MM.1S (cell line): ENCODE measurements at regions not wholly inside any gene's neighbourhood (a gene's known extent, or its start where the extent isn't known, plus 50 kb on each side); places are given as distances from the start of the nearest gene placed in this dataset.

Experiments used
- DNase-seq: peaks from one replicate; pipeline ENCODE4 v3.0.0-alpha.2; 2015
- H2AFZ ChIP-seq: fragments of 300-600 bp; sonication (generic); 2 replicates; pipeline ENCODE4 v1.6.0; 2016; ENCODE audit warnings: antibody characterized with exemption, low read length
- H3F3A ChIP-seq: fragments of 300-600 bp; sonication (generic); 2 replicates; pipeline ENCODE4 v1.6.1; 2016; ENCODE audit warnings: mild to moderate bottlenecking, antibody characterized with exemption, low read length, moderate library complexity, mixed read lengths; ENCODE audit not compliant: insufficient read depth
- H3K27ac ChIP-seq: fragments of 300-600 bp; sonication (generic); 2 replicates; pipeline ENCODE4 v1.5.1; 2016; ENCODE audit warnings: mild to moderate bottlenecking, low read length
- H3K27me3 ChIP-seq: fragments of 300-600 bp; sonication (generic); replicated peaks from 2 replicates; pipeline ENCODE4 v1.6.0; 2016; ENCODE audit warnings: low read length; ENCODE audit not compliant: insufficient read depth
- H3K36me3 ChIP-seq: fragments of 300-600 bp; sonication (generic); replicated peaks from 2 replicates; pipeline ENCODE4 v1.6.1; 2016; ENCODE audit warnings: mild to moderate bottlenecking, low read length, mixed read lengths; ENCODE audit not compliant: insufficient read depth
- H3K4me1 ChIP-seq: fragments of 300-600 bp; sonication (generic); 2 replicates; pipeline ENCODE4 v1.6.1; 2016; ENCODE audit warnings: low read length, mixed read lengths
- H3K4me2 ChIP-seq: fragments of 300-600 bp; sonication (generic); 2 replicates; pipeline ENCODE4 v1.6.0; 2016; ENCODE audit warnings: low read depth, low read length
- H3K4me3 ChIP-seq: fragments of 300-600 bp; sonication (generic); 2 replicates; pipeline ENCODE4 v1.5.1; 2016; ENCODE audit warnings: low read length, mixed read lengths
- H3K79me2 ChIP-seq: fragments of 300-600 bp; sonication (generic); 2 replicates; pipeline ENCODE4 v1.6.1; 2016; ENCODE audit warnings: mixed run types, low read length, mixed read lengths
- H3K9ac ChIP-seq: fragments of 300-600 bp; sonication (generic); 2 replicates; pipeline ENCODE4 v1.6.1; 2016; ENCODE audit warnings: low read length, mixed read lengths
- H3K9me2 ChIP-seq: fragments of 300-600 bp; sonication (generic); replicated peaks from 2 replicates; pipeline ENCODE4 v1.6.1; 2016; ENCODE audit warnings: mild to moderate bottlenecking, low read length, mixed read lengths; ENCODE audit not compliant: insufficient read depth
- H3K9me3 ChIP-seq: fragments of 300-600 bp; sonication (generic); replicated peaks from 2 replicates; pipeline ENCODE4 v1.6.1; 2016; ENCODE audit warnings: mild to moderate bottlenecking, low read length, mixed read lengths; ENCODE audit not compliant: insufficient read depth
- H4K20me1 ChIP-seq: fragments of 300-600 bp; sonication (generic); 2 replicates; pipeline ENCODE4 v1.6.1; 2016; ENCODE audit warnings: mild to moderate bottlenecking, low read length, moderate library complexity, mixed read lengths; ENCODE audit not compliant: insufficient read depth
- EZH2 ChIP-seq: fragments of 300-600 bp; sonication (generic); optimal IDR thresholded peaks from 2 replicates; pipeline ENCODE3; 2017; ENCODE audit warnings: low read depth, mild to moderate bottlenecking, antibody characterized with exemption, low read length, mixed read lengths
- EZH2phosphoT487 ChIP-seq: fragments of 300-600 bp; sonication (generic); IDR thresholded peaks from 2 replicates; pipeline ENCODE4 v1.6.1; 2018; ENCODE audit warnings: antibody characterized with exemption, low read length
- TF ChIP-seq, protein P1 (sequence below): fragments of 300-600 bp; sonication (generic); IDR thresholded peaks from 2 replicates; pipeline ENCODE4 v1.5.1; 2016; ENCODE audit warnings: antibody characterized with exemption, low read length, mixed read lengths

GRCh38 chr13:89565476-89566100, 1781.9 kb upstream of the MIR17HG start:
- Histone ChIP-seq H3K79me2 (no peaks in the 10 kb centered on the region), H3K4me2 (no peak overlapping the region), H4K20me1 (no peaks in the 10 kb centered on the region), H3K27me3 (no peaks in the 10 kb centered on the region), H3K4me3 (no peak overlapping the region), H3K9me3 (no peaks in the 10 kb centered on the region), H3K36me3 (no peaks in the 10 kb centered on the region), H3K9ac (no peak overlapping the region), H3F3A (no peaks in the 10 kb centered on the region), H3K27ac (no peak overlapping the region), H3K9me2 (no peaks in the 10 kb centered on the region), H3K4me1 (no peaks in the 10 kb centered on the region), H2AFZ (no peak overlapping the region)
- DNase-seq = no peak
- no peak for TF ChIP-seq EZH2
- TF ChIP-seq, protein P1, sequence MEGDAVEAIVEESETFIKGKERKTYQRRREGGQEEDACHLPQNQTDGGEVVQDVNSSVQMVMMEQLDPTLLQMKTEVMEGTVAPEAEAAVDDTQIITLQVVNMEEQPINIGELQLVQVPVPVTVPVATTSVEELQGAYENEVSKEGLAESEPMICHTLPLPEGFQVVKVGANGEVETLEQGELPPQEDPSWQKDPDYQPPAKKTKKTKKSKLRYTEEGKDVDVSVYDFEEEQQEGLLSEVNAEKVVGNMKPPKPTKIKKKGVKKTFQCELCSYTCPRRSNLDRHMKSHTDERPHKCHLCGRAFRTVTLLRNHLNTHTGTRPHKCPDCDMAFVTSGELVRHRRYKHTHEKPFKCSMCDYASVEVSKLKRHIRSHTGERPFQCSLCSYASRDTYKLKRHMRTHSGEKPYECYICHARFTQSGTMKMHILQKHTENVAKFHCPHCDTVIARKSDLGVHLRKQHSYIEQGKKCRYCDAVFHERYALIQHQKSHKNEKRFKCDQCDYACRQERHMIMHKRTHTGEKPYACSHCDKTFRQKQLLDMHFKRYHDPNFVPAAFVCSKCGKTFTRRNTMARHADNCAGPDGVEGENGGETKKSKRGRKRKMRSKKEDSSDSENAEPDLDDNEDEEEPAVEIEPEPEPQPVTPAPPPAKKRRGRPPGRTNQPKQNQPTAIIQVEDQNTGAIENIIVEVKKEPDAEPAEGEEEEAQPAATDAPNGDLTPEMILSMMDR = no peak
- no peak for TF ChIP-seq EZH2phosphoT487

DNA sequence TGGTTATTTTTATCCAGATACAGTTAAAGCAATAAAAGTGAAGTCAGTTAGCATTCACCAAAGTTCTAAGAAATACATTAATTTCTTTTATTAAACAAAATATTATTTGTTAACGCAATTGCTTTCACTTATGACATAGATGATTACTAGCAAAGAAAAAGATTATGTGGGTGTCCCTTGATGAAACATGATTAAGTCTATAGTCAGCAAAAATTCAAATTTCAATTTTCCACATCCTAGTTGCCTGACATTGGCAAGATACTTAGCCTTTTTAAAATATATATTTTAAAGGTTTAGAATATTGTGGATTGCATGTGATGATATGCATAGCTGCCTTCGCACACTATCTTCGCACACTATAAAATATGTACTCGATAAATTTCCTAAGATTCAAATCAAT, 1780.5 kb upstream of the MIR17HG start:
- TF ChIP-seq EZH2phosphoT487 (no peak), EZH2 (no peak)
- TF ChIP-seq, protein P1 = no peak
- no peaks in the 10 kb centered on the region for H3F3A ChIP-seq
- H4K20me1 ChIP-seq = no peaks in the 10 kb centered on the region
- no peaks in the 10 kb centered on the region for H3K9me3 ChIP-seq
- H3K9ac ChIP-seq = no peak overlapping the region
- H3K4me1 ChIP-seq = no peaks in the 10 kb centered on the region
- H3K27ac ChIP-seq = no peak overlapping the region
- no peaks in the 10 kb centered on the region for H3K9me2 ChIP-seq
- H2AFZ ChIP-seq = no peak overlapping the region
- no peak for DNase-seq
- H3K27me3 ChIP-seq = no peaks in the 10 kb centered on the region
- H3K79me2 ChIP-seq = no peaks in the 10 kb centered on the region
- H3K4me2 ChIP-seq = no peak overlapping the region
- no peaks in the 10 kb centered on the region for H3K36me3 ChIP-seq
- H3K4me3 ChIP-seq = no peak overlapping the region

GRCh38 chr13:89568276-89568675, 1779.2 kb upstream of the MIR17HG start:
- Histone ChIP-seq H4K20me1 (no peaks in the 10 kb centered on the region), H3K9me3 (no peaks in the 10 kb centered on the region), H3K4me3 (no peak overlapping the region), H3K36me3 (no peaks in the 10 kb centered on the region), H3K4me2 (no peak overlapping the region), H3K27me3 (no peaks in the 10 kb centered on the region), H3K79me2 (no peaks in the 10 kb centered on the region), H3F3A (no peaks in the 10 kb centered on the region), H3K9me2 (no peaks in the 10 kb centered on the region), H3K27ac (no peak overlapping the region), H2AFZ (no peak overlapping the region), H3K9ac (no peak overlapping the region), H3K4me1 (no peaks in the 10 kb centered on the region)
- no peak for TF ChIP-seq EZH2
- TF ChIP-seq, protein P1 = no peak
- TF ChIP-seq EZH2phosphoT487 = no peak
- no peak for DNase-seq
